IPS-NIHi7 (cell line): ENCODE measurements at regions not wholly inside any gene's neighbourhood (a gene's known extent, or its start where the extent isn't known, plus 50 kb on each side); places are given as distances from the start of the nearest gene placed in this dataset.
A peak's percentile ranks its signal among the peaks of the same experiment; 100 is the strongest.
"Not testable (repeated sequence)": the region's sequence is repeated elsewhere in the genome, so short reads cannot be mapped to it uniquely, and the experiment has no call there.

ENCODE experiments used
- DNase-seq: peaks from one replicate; pipeline ENCODE4 v3.0.0; 2012; ENCODE audit warnings: mixed read lengths; ENCODE audit errors: extremely low spot score

DNA sequence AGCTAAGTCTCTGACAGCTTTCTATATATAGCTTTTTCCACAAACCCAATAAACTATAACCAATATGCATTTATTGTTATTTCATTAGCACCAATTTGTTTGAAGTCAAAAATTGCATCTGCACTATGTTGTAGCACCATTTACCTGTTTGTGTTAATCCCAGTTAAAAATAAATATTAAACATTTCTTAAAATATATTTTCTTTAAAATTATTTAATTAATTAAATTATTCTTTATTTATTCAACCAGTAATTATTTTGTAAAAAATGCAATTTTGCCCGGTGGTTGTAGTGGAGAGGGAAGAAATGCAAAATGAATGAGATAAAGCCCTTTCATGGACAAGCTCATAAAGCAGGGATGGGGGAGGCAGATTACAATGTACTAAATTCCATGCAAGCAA, 1257.9 kb downstream of the PCDH17 start:
- DNase-seq = no peak

DNA sequence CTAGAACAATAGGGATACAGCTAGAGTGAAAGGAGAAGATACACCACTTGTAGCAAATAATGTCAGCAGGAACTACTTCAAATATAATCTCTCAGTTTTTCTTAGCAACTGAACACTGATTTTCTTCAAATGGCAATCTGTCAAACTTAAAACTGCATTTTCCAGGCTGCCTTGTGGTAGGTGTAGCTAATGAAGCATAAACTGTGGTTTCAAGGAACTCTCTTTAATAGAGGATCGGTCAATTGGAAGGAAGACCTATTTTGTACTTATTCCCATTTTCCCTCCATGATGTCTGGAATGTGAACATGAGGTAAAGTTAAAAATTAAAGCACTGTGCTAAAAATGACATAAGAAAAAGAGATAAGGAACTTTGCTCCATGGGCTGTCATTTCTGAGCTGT, 1261.9 kb downstream of the PCDH17 start:
- DNase-seq = no peak

DNA sequence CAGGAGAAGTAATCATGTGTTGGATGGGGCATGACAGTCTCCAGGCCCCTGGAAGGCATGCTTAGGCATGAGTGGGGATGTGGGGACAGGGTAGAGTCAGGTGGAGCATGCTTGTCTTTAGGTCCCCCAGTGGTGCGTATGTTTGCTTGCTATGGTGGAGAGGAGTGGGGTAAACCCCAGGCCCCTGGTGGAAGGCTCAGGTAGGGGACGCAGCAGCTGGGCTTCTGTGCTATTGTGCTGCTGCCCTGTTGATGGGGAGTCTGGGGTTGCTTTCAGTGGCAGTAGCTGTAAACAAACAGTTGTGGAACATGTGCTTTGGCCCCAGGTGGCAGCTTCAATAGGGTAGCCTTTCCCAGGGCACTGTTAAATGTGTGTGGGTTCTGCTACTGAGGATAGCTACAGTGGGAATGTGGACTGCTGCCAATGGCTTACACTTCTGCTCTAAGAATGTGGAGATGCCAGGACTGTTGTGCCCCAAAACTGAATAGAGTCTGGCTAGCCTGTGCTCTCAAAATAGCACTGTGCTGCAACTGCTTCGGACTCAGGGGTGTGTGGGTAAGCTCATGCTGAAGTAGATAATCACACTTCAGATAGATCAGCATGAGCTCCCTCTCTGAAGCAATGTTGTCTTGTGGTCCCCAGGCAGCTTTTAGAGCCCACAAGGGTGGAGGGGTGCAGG, 1257.3 kb downstream of the DIAPH3 start:
- no peak for DNase-seq

DNA sequence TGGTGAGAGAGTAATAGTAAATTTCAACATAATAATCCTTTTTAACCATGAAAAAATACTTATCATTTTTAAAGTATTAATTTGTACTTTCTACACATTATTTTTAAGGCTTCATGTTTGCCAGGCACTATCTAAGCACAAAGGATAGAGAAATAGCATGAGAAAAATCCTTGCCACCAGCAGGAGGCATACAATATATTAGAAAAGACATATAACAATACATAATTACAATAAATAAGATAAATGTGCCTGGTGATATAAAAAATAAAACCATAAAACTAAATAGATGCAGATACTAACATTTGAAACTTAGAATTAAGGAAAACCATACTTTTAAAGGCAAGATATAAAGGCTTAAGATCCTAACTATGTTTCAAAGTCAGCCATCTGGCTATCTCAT, 1256.4 kb downstream of the DIAPH3 start:
- DNase-seq = no peak

DNA sequence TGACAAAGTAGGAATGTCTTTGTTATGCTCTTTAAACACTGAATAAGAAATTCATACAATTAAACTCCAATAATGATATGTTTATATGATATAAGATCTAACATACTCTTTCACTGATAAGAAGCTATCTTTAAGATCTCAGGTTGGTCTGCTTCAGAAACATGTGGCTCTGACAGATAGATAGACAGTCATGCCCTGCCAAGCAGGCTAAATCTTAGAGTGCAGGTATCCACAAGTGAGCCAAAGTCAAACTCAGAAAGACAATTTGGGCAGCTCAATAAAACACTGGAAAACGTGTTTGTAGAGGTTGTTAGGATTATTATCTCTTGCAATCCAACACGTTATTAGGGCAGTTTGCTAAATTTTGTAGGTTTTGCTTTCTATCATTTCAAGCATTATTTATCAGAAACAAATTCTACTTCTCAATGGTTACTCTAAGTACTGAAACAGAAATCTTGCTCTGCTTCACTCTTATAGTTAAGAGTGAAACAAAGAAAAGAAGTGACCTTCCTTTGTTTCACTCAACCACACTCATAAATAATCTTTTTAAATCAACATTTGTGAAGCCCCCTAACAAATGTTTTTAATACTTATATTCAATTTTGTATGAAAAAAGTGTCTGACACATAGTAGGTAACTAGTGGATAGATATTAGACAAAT, 1255.6 kb downstream of the DIAPH3 start:
- DNase-seq = no peak

DNA sequence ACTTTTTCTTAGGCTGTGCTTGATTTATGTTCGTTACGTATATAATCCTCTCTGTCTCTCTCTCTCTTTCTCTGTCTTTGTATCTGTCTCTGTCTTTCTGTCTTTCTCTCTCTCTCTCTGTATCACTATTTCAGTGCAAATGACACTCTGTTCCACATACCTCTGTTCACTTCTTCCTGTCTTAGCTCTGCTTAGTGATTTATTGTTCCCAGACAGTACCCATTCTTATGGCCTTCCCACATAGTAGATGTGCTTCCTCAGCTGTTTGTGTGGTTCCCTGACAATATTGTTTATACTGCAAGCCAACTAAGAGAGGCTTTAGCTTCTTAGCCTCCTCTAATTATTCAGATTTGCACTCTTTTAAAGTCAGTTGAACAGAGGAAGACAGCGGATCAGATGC, 1244.2 kb downstream of the DIAPH3 start:
- no peak for DNase-seq

DNA sequence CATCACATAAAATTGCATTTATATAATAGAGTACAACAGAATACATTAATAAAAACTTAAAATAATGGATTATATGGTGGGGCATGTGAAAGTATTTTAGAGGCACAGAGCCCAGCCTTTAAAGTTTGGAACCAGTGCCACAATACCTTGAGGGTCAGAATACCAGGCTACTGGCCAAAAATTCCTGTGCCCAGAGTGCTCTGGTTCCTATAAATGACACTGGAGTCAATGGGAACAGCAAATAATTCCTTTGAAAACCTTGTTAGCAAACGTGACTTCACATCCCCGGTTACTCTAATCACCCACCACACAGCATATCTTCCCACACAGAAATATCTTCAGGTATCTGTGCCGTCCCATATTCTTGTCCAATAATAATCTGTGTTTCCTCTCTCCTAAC, 1242.6 kb downstream of the DIAPH3 start:
- no peak for DNase-seq

DNA sequence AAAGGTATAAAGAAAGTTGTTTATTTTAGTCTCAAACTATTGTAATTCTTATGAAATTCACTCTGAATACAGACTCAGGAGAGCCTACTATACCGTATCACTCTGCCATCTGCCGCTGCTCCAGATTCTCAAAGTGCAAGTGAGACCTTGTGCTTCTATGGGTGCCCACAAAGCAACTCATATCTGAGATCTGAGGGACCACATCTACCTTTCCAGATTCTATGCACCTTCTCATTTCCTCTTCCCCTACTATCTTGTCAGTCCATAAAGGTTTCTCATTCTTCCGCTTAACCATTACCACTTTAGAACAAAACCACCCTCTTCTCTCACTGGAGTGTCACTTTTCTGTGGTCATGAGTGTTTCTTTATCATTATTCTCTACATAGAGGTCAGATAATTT, 1236.9 kb downstream of the DIAPH3 start:
- DNase-seq = no peak

DNA sequence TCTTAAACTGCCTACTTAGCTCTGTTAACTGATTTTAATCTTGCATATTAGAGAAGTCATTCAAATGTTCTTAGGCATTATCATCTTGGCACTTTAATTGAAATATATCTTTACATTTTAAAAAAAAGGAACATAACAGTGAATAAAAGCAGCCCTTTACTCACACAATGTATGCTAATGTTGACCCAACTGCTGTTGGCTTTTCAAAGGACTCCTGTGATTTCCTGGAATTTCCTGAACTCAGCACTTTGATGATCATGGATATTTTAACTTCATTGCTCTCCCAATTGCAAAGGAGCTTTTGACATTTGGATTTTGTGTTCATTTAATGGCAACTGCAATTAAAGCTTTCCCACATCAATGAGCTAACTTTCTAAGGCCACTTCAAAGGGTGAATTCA, 1230.3 kb downstream of the DIAPH3 start:
- DNase-seq = peak; percentile 12

DNA sequence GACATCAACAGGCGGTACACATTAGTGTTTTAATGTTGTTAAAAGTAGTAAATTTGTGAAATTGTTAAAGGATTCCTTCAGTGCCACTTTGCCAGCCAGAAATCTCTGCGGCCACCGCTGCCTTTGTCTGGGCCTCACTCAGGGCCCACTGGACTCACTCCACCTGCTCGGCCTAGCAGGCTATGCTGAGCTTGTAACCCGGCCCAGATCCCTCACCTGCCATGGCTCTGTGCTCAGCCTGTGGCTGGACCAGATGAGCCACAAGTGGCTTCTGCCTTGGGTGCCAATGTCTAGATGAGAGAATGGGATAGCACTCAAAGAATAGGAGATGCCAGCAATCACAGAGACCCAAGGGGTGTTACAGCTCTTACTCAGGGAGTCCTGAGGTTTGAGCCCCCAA, 1228.0 kb downstream of the DIAPH3 start:
- no peak for DNase-seq

DNA sequence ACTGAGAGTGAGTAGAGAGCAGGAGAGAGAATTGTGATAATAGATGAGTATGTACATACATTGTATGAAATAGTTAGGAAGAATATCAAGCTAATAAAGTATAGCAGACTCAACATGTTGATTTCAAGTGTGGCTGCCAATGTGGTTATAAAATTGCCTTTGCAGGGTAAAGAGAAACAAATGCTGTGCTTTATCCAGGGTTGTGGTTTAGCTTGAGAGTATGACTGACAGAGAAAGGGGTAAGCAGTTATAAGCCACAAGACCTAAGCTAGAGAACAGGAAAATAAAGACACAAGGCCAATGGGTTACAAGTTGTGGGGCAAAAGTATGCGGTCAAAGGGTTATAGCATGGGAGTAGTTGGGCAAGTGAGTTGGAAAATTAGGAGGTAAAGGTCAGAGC, 1217.5 kb downstream of the DIAPH3 start:
- DNase-seq = no peak

DNA sequence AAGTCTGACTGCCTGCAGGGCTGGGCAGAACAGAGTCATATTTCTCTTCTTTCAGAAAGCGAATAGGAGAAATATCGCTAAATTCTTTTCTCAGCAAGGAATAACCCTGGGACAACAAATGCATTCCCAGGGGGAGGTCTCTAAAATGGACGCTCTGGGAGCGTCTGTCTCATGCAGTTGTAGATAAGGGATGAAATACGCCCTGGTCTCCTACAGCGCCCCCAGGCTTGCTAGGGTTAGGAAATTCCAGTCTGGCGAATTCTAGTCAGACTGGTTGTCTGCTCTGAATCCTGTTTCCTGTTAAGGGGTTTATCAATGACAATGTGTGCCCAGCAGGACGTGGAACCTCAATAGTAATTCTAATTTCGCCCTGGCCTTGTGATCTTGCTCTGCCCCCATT, 1214.1 kb downstream of the DIAPH3 start:
- no peak for DNase-seq

DNA sequence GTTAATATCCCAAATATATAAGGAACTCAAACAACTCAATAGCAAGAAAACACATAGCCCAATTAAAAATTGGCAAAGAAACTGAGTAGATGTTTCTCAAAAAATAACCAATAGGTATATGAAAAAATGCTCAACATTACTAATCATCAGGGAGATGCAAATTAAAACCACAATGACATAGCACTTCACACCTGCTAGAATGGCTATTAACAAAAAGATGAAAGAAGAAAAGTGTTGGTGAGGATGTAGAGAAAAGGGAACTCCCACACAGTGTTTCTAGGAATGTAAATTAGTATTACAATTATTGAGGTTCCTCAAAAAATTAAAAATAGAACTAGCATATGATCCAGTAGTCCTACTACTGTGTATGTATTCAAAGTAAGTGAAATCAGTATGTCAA, 1212.8 kb downstream of the DIAPH3 start:
- no peak for DNase-seq

DNA sequence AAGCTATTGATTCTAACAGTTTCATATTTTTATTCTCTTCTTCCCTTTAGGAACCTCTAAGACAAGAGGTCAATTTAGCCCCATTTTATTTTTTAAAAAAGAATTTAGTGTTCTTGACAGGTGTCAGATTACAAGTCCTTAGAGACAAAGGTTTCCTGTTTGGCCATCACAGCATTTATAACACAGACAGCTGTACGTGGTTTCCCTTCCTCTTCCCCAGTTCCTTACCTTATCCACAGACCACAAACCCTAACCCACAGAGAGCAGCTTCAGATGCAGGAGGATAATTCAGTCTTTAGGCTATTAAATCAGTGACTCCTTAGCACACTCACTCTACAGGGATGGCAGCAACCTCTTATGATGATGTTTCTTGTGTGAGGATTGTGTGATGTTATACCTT, 1210.1 kb downstream of the DIAPH3 start:
- DNase-seq = no peak

DNA sequence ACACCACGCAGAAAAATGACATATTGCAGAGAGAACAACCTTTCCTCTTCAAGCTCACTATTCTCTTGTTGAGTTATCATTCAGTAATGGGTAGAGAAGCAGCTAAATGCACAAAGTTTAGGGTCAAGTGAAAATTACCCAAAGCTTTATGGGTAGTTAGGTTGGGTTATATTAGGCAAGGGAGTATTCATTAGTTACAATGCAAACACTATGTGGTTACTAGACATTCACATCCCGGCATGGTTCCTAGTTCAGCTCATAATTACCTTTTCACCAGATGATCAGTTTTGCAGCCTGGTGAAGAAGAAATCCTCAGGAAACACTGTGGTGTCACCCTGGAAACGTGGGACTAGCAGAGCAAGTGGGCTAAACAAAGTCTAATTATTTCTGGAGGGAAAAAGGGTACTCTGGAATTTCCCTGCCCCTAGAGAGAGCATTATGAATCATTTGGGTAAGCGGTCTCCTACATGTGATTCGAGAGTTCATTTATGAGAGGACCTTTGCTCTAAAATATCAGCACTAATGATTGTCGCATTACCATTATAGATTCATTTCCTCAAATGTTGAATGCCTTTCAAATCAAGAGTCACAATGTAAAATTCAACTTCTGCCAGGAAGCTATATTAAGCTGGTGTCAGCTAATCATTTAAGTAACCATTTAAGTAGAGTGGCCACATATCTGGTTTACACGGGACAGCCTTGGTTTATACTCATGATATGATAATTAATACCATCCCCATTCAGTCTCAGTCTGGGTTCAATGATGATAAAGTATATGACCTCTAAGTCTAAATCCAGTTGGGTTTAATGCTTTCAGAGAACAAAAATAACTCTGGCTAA, 1208.0 kb downstream of the DIAPH3 start:
- no peak for DNase-seq

DNA sequence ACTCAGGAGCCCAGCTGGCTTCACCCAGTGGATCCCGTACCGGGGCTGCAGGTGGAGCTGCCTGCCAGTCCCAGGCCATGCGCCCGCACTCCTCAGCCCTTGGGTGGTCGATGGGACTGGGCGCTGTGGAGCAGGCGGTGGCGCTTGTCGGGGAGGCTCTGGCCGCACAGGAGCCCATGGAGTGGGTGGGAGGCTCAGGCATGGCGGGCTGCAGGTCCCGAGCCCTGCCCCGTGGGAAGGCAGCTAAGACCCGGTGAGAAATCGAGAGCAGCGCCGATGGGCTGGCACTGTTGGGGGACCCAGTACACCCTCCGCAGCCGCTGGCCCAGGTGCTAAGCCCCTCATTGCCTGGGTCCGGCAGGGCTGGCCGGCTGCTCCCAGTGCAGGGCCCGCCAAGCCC, 1205.6 kb downstream of the DIAPH3 start:
- DNase-seq = not testable (repeated sequence)

DNA sequence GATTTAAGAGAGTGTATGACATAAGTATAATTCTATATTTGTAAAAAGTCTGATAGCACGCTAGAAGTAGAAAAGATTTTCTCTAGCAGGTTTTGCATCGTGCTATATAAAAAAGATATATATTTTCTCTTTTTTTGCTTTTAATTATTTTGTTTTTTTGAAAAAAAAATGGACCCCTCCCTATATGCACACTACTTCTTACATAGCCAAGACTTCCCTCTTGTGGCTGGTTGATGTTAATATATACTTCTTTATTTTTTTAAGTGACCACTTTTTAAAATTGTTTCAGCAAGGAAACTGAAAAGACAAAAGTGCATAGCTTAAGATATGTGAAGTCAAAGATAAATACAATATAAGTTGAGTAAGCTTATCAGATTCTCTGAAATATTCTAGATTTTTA, 1202.8 kb downstream of the DIAPH3 start:
- no peak for DNase-seq

DNA sequence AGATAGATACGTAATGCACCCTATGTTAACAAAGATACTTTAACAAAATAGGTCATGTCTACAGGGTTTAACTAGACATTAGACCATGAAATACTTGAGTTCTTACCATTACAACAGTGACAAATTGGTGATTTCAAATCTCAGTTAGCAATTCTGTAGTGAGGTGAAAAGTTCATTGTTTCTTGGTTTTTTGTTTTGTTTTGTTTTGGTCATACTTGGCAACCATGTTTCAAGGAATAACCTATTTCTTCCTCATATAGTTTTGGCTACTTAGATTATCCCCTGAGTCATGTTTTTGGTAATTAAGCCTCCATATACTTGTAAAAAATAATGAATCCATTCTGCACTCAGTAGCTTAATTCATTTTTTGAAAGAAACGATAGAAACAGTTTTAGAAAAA, 1200.4 kb downstream of the DIAPH3 start:
- no peak for DNase-seq

DNA sequence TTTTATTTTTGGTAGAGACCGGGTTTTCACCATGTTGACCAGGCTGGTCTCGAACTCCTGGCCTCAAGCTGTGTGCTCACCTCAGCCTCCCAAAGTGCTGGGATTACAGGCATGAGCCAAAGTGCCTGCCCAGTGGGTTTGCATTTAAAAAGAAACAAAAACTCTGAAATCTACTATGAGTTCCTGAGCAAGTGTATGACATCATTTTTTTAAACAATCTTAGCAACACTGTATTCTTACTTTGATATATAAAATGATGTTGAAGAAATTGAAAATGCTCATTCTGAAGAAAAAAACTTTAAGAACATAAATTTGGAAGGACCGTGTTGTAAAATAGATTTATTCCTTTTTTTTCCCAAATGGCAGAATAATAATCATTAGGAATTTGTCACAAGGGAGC, 1199.7 kb downstream of the DIAPH3 start:
- DNase-seq = no peak

DNA sequence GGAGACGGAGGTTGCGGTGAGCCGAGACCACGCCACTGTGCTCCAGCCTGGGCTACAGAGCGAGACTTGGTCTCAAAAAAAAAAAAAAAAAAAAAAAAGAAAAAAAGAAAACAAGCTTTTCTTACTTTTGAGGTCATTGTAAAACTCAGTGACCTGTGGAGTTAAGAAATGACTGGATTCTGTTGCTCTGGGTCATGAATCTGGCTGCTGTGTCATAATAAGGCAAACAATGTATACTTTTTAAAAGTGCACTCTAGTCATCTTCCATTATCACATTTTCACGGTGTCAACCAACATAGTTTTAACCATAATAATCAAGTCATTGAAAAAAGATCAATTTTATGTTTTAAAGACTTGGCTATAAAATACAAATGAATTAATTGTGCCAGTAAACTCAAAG, 1186.6 kb downstream of the DIAPH3 start:
- DNase-seq = no peak

DNA sequence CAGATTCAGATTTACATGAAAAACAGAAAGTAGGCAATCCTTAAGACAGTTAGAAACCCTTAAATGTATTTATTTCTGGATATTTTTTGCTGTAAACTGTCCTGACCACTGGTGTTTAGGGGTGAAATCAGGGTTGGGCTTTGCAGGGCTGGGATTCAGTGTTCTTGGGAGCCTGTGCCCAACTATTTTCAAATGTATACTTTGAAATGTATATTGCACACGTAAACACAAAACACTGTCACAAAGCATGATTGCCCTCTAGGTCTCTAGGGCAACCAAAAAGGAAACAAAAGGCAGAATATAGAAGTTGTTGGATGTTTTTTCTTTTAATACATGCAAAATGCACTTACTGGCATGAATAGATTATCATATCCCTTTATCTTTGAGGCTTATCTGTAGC, 1185.4 kb downstream of the DIAPH3 start:
- DNase-seq = no peak

DNA sequence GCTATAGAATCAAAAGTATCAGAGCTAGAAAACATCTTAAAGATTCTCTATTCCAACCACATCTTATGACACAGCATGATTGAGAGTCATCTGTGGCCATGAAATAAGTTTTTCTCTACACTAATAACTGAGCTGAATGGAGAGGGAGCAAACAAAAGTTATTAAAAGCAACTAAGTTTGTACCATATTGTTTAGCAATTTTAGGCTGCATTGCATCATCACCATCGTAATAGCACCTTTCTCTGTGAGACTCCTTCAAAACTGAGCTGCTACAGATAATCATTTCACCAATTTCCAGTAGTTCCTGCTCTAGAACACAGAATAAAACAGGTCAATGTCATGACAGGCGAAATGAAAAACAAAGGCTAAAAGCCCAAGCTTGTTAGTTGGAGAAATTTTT, 1183.9 kb downstream of the DIAPH3 start:
- no peak for DNase-seq

DNA sequence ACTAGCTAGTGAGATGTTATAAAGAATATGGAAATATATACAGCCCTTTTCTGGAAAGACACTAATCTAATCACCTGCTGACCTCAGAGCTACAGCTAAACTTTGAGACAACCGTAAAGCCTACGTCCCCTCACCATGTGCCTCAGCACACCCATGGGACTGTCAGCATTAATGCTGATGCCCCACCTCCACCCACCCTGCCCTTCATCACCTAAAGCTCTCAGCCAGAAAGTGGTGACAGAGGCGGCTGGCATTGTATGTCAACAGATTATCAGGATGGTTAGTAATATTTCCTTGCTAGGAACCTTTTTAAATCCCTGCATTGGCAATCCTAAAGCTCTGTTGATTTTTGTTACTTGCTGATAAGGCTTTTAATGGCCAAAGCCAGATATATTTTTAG, 1177.9 kb downstream of the DIAPH3 start:
- DNase-seq = no peak
